K562 (cell line): ENCODE measurements at regions not wholly inside any gene's neighbourhood (a gene's known extent, or its start where the extent isn't known, plus 50 kb on each side); places are given as distances from the start of the nearest gene placed in this dataset.

ENCODE experiments used
- CREB3 ChIP-seq: fragments of 450-650 bp; conservative IDR thresholded peaks from 2 replicates; pipeline ENCODE4 v1.6.1; 2016; ENCODE audit warnings: missing genetic modification characterization, low read depth, mild to moderate bottlenecking, missing compliant biosample characterization, moderate library complexity
- EP300 ChIP-seq: IDR thresholded peaks from 2 replicates; pipeline ENCODE4 v1.6.1; 2012; ENCODE audit warnings: low read length, improper control_type of control experiment
- EZH2 ChIP-seq: IDR thresholded peaks from 2 replicates; pipeline ENCODE4 v1.6.1; 2012; ENCODE audit warnings: low read depth, mild to moderate bottlenecking, inconsistent platforms, low read length, borderline replicate concordance
- HSF4 ChIP-seq: fragments of 250-450 bp; sonication (Bioruptor Pico); IDR thresholded peaks from 2 replicates; pipeline ENCODE4 v2.1.2; 2022; ENCODE audit warnings: mild to moderate bottlenecking, moderate library complexity, borderline replicate concordance
- JUNB ChIP-seq: fragments of 450-650 bp; formaldehyde crosslinking; conservative IDR thresholded peaks from 2 replicates; pipeline ENCODE4 v1.4.0; 2020; ENCODE audit warnings: mild to moderate bottlenecking
- KLF6 ChIP-seq: fragments of 250-450 bp; sonication (Bioruptor Pico); IDR thresholded peaks from 2 replicates; pipeline ENCODE4 v1.4.0; 2020; ENCODE audit warnings: mild to moderate bottlenecking, moderate library complexity, borderline replicate concordance
- PML ChIP-seq: IDR thresholded peaks from 2 replicates; pipeline ENCODE4 v1.6.1; 2012; ENCODE audit warnings: low read length, inconsistent platforms
- PTBP1 ChIP-seq: fragments of 200-400 bp; formaldehyde crosslinking; IDR thresholded peaks from 2 replicates; pipeline ENCODE4 v1.6.1; 2017; ENCODE audit warnings: low read depth, low read length
- SP1 ChIP-seq: sonication (generic); formaldehyde crosslinking; IDR thresholded peaks from 2 replicates; pipeline ENCODE4 v1.8.1; 2022; ENCODE audit warnings: mild to moderate bottlenecking, missing genetic modification reagents
- THAP7 ChIP-seq: fragments of 250-450 bp; sonication (Bioruptor Pico); IDR thresholded peaks from 2 replicates; pipeline ENCODE4 v1.5.0; 2021
- ZNF318 ChIP-seq, 2 experiments: fragments of 450-650 bp; IDR thresholded peaks; 2 replicates each; pipeline ENCODE4 v1.6.1; 2016; ENCODE audit warnings: mild to moderate bottlenecking in 2 of 2, borderline replicate concordance in 1 of 2, low read depth in 1 of 2, moderate library complexity in 1 of 2
- ZSCAN29 ChIP-seq: fragments of 450-650 bp; IDR thresholded peaks from 2 replicates; pipeline ENCODE4 v1.6.1; 2017

- no peak for TF ChIP-seq SP1 (CRISPR knock-in tag)
- TF ChIP-seq EP300 = no peak
- no peak for TF ChIP-seq THAP7 (CRISPR knock-in tag)
- no peak for TF ChIP-seq KLF6
- no peak for TF ChIP-seq EZH2
- no peak for TF ChIP-seq HSF4 (CRISPR knock-in tag)
- TF ChIP-seq ZSCAN29 = no peak
- no peak for TF ChIP-seq ZNF318 (IDR thresholded peaks at IDR 0.05; ENCODE audit: borderline replicate concordance in 1 of 2, low read depth in 1 of 2)
- TF ChIP-seq PML = no peak
- no peak for TF ChIP-seq JUNB (CRISPR knock-in tag)
- TF ChIP-seq PTBP1 = no peak
- TF ChIP-seq CREB3 = no peak
These were observed 592.2 kb upstream of the TBL1XR1 start for GRCh38 chr3:177789500-177789899.
